Esophagus muscularis mucosa (tissue), 3 donors: ENCODE measurements at regions not wholly inside any gene's neighbourhood (a gene's known extent, or its start where the extent isn't known, plus 50 kb on each side); places are given as distances from the start of the nearest gene placed in this dataset.

ENCODE experiments used
- CTCF ChIP-seq, 3 experiments: fragments of 200-600 bp in 2 of 3; fragments of 450-650 bp in 1 of 3; sonication (generic) in 2 of 3; IDR thresholded peaks; one replicate each; pipeline ENCODE4 v1.5.1; 2017 to 2019; ENCODE audit warnings: antibody characterized with exemption in 3 of 3, mild to moderate bottlenecking in 2 of 3, moderate library complexity in 1 of 3
- POLR2A ChIP-seq: fragments of 450-650 bp; IDR thresholded peaks from one replicate; pipeline ENCODE4 v1.6.1; 2017; ENCODE audit warnings: antibody characterized with exemption, moderate library complexity, mild to moderate bottlenecking, low read depth
- POLR2AphosphoS5 ChIP-seq, 2 donors: sonication (generic); formaldehyde crosslinking; IDR thresholded peaks; one replicate each; pipeline ENCODE4 v1.6.1; 2017; ENCODE audit warnings: antibody characterized with exemption in 2 of 2

- TF ChIP-seq CTCF (IDR thresholded peaks at IDR 0.05) (no peak), POLR2A (no peak), POLR2AphosphoS5 (IDR thresholded peaks at IDR 0.05) (no peak)
These were observed 169.1 kb upstream of the MC4R start for GRCh38 chr18:60541661-60542060.
